H9 (cell line): ENCODE measurements at regions not wholly inside any gene's neighbourhood (a gene's known extent, or its start where the extent isn't known, plus 50 kb on each side); places are given as distances from the start of the nearest gene placed in this dataset.

ENCODE experiments used
- DNase-seq: peaks from one replicate; pipeline ENCODE4 v3.0.0-alpha.2; 2017
- H2AFZ ChIP-seq: one replicate; pipeline ENCODE4 v1.6.1; 2013; ENCODE audit warnings: mild to moderate bottlenecking, low read length, control low read depth, moderate library complexity
- H2AK5ac ChIP-seq: 2 replicates; pipeline ENCODE4 v1.6.1; 2013; ENCODE audit warnings: low read length, control low read depth, mixed read lengths; ENCODE audit not compliant: insufficient read length
- H2BK120ac ChIP-seq: one replicate; pipeline ENCODE4 v1.6.1; 2013; ENCODE audit warnings: low read depth, mild to moderate bottlenecking, low read length, control low read depth, inconsistent platforms; ENCODE audit not compliant: poor library complexity, severe bottlenecking
- H2BK12ac ChIP-seq: 2 replicates; pipeline ENCODE4 v1.6.1; 2013; ENCODE audit warnings: low read length, control low read depth, mixed read lengths, low read depth; ENCODE audit not compliant: insufficient read length
- H2BK15ac ChIP-seq: 2 replicates; pipeline ENCODE4 v1.6.1; 2013; ENCODE audit warnings: low read depth, low read length, control low read depth
- H2BK20ac ChIP-seq: one replicate; pipeline ENCODE4 v1.6.1; 2013; ENCODE audit warnings: low read depth, mild to moderate bottlenecking, low read length, control low read depth, inconsistent platforms; ENCODE audit not compliant: poor library complexity, severe bottlenecking
- H2BK5ac ChIP-seq: 2 replicates; pipeline ENCODE4 v1.6.1; 2013; ENCODE audit warnings: low read length, control low read depth, mixed read lengths; ENCODE audit not compliant: insufficient read length
- H3K14ac ChIP-seq: 2 replicates; pipeline ENCODE4 v1.6.1; 2013; ENCODE audit warnings: low read length, control low read depth; ENCODE audit not compliant: insufficient read depth
- H3K18ac ChIP-seq: 2 replicates; pipeline ENCODE4 v1.6.1; 2013; ENCODE audit warnings: low read depth, mild to moderate bottlenecking, mixed read lengths, low read length, control low read depth; ENCODE audit not compliant: insufficient read length
- H3K23ac ChIP-seq: 2 replicates; pipeline ENCODE4 v1.6.1; 2013; ENCODE audit warnings: low read length, control low read depth, mixed read lengths, low read depth; ENCODE audit not compliant: insufficient read length
- H3K23me2 ChIP-seq: 2 replicates; pipeline ENCODE4 v1.6.1; 2013; ENCODE audit warnings: low read depth, mild to moderate bottlenecking, mixed read lengths, low read length, control low read depth; ENCODE audit not compliant: insufficient read length, poor library complexity, severe bottlenecking
- H3K27ac ChIP-seq: 2 replicates; pipeline ENCODE4 v1.5.1; 2013; ENCODE audit warnings: low read length, control low read depth, mixed read lengths, low read depth; ENCODE audit not compliant: insufficient read length
- H3K27me3 ChIP-seq: 2 replicates; pipeline ENCODE4 v1.6.1; 2013; ENCODE audit warnings: low read length, control low read depth, inconsistent platforms; ENCODE audit not compliant: insufficient read depth
- H3K4ac ChIP-seq: 2 replicates; pipeline ENCODE4 v1.6.1; 2013; ENCODE audit warnings: low read depth, mild to moderate bottlenecking, control low read depth, inconsistent platforms, low read length, moderate library complexity
- H3K4me1 ChIP-seq: 2 replicates; pipeline ENCODE4 v1.6.1; 2013; ENCODE audit warnings: low read length, control low read depth, inconsistent platforms; ENCODE audit not compliant: insufficient read depth
- H3K4me2 ChIP-seq: 2 replicates; pipeline ENCODE4 v1.6.1; 2013; ENCODE audit warnings: low read length, control low read depth, mixed read lengths; ENCODE audit not compliant: insufficient read length, insufficient read depth
- H3K56ac ChIP-seq: 2 replicates; pipeline ENCODE4 v1.6.1; 2013; ENCODE audit warnings: low read depth, mild to moderate bottlenecking, mixed read lengths, low read length, control low read depth; ENCODE audit not compliant: insufficient read length
- H3K79me1 ChIP-seq: 2 replicates; pipeline ENCODE4 v1.6.1; 2013; ENCODE audit warnings: low read depth, mild to moderate bottlenecking, moderate library complexity, low read length, control low read depth, inconsistent platforms; ENCODE audit not compliant: insufficient read depth, poor library complexity, severe bottlenecking
- H3K79me2 ChIP-seq: 2 replicates; pipeline ENCODE4 v1.6.1; 2013; ENCODE audit warnings: low read length, control low read depth, inconsistent platforms; ENCODE audit not compliant: insufficient read depth
- H3K9ac ChIP-seq: 2 replicates; pipeline ENCODE4 v1.6.1; 2013; ENCODE audit warnings: low read length, control low read depth, mixed read lengths; ENCODE audit not compliant: insufficient read length; ENCODE audit errors: extremely low read depth
- H3K9me3 ChIP-seq: one replicate; pipeline ENCODE4 v1.6.1; 2013; ENCODE audit warnings: low read depth, low read length, inconsistent platforms; ENCODE audit not compliant: control insufficient read depth
- H3T11ph ChIP-seq: one replicate; pipeline ENCODE4 v1.6.1; 2013; ENCODE audit warnings: mild to moderate bottlenecking, low read length, control low read depth, inconsistent platforms
- H4K20me1 ChIP-seq: one replicate; pipeline ENCODE4 v1.6.1; 2013; ENCODE audit not compliant: control insufficient read depth, insufficient read length, insufficient read depth
- H4K5ac ChIP-seq: 2 replicates; pipeline ENCODE4 v1.6.1; 2013; ENCODE audit warnings: low read depth, mild to moderate bottlenecking, mixed read lengths, low read length, control low read depth; ENCODE audit not compliant: insufficient read length
- H4K8ac ChIP-seq: replicated peaks from 2 replicates; pipeline ENCODE4 v1.6.1; 2013; ENCODE audit warnings: low read length, control low read depth, mixed read lengths, low read depth; ENCODE audit not compliant: insufficient read length
- H4K91ac ChIP-seq: 2 replicates; pipeline ENCODE4 v1.6.1; 2013; ENCODE audit warnings: low read depth, mild to moderate bottlenecking, moderate library complexity, mixed read lengths, low read length, control low read depth; ENCODE audit not compliant: insufficient read length
- H3K27ac Mint-ChIP-seq, 3 experiments: 2 replicates in 2 of 3; 3 replicates in 1 of 3; pipeline ENCODE4 v1.8.0; 2020 to 2021; ENCODE audit warnings: mixed read lengths in 3 of 3, mild to moderate bottlenecking in 1 of 3, moderate library complexity in 1 of 3
- H3K27me3 Mint-ChIP-seq: 2 replicates; pipeline ENCODE4 v1.8.0; 2021; ENCODE audit warnings: low read depth, mild to moderate bottlenecking, moderate library complexity, mixed read lengths
- H3K36me3 Mint-ChIP-seq, 3 experiments: 2 replicates in 2 of 3; 3 replicates in 1 of 3; pipeline ENCODE4 v1.8.0; 2020 to 2021; ENCODE audit warnings: low read depth in 3 of 3, mixed read lengths in 3 of 3; ENCODE audit not compliant: insufficient read depth in 1 of 3
- H3K4me1 Mint-ChIP-seq, 2 experiments: 2 replicates each; pipeline ENCODE4 v1.8.0; 2020; ENCODE audit warnings: mixed read lengths in 2 of 2
- H3K4me3 Mint-ChIP-seq, 2 experiments: 2 replicates in 1 of 2; 3 replicates in 1 of 2; pipeline ENCODE4 v1.8.0; 2020 to 2021; ENCODE audit warnings: mild to moderate bottlenecking in 2 of 2, mixed read lengths in 2 of 2, moderate library complexity in 1 of 2
- H3K9me3 Mint-ChIP-seq, 2 experiments: 2 replicates in 1 of 2; 3 replicates in 1 of 2; pipeline ENCODE4 v1.8.0; 2020; ENCODE audit warnings: mild to moderate bottlenecking in 2 of 2, mixed read lengths in 2 of 2, moderate library complexity in 1 of 2
- CTCF ChIP-seq: fragments of 200-600 bp; sonication (generic); conservative IDR thresholded peaks from 3 replicates; pipeline ENCODE4 v1.8.0; 2021; ENCODE audit warnings: antibody characterized with exemption, mild to moderate bottlenecking
- WGBS: extraction: QIAGEN DNeasy Blood & Tissue Kit; methylation state at CpG from one replicate; pipeline ENCODE4 v1.1.7; 2013; ENCODE audit warnings: missing lambda C conversion rate, low lambda C conversion rate, mixed read lengths; ENCODE audit not compliant: insufficient read length; ENCODE audit errors: extremely low coverage; 5-methylcytosine and 5-hydroxymethylcytosine counted together

- no peaks in the 10 kb centered on the region for H3K23me2 ChIP-seq
- no peak overlapping the region for H3K4me2 ChIP-seq
- H3K79me2 ChIP-seq, result no peaks in the 10 kb centered on the region
- H3K18ac ChIP-seq, result no peak overlapping the region
- no peaks in the 10 kb centered on the region; the same call in 1 of the 2 replicates for H3K4me1 ChIP-seq
- H2BK20ac ChIP-seq, result no peak overlapping the region
- no peak overlapping the region for H3K4ac ChIP-seq
- H2AFZ ChIP-seq, result no peak overlapping the region
- no peak for DNase-seq
- TF ChIP-seq CTCF, result no peak
- peaks cover 27% of the 10 kb centered on the region for H3K9me3 ChIP-seq
- H4K5ac ChIP-seq, result no peak overlapping the region
- H3K79me1 ChIP-seq, result no peaks in the 10 kb centered on the region
- no peak overlapping the region for H3K23ac ChIP-seq
- no peak overlapping the region for H3K27ac Mint-ChIP-seq
- no peaks in the 10 kb centered on the region for H4K20me1 ChIP-seq
- H3K27me3 ChIP-seq, result no peaks in the 10 kb centered on the region
- peaks cover 20 to 57% (median 29%) of the 10 kb centered on the region in 3 experiments for H3K36me3 Mint-ChIP-seq
- no peak overlapping the region for H2BK120ac ChIP-seq
- H3K9ac ChIP-seq, result no peak overlapping the region
- H2AK5ac ChIP-seq, result no peak overlapping the region
- H2BK15ac ChIP-seq, result no peak overlapping the region
- H4K8ac ChIP-seq, result no peak overlapping the region
- no peak overlapping the region for H3K14ac ChIP-seq
- H3K27ac ChIP-seq, result no peak overlapping the region
- no peak overlapping the region for H2BK12ac ChIP-seq
- H4K91ac ChIP-seq, result no peak overlapping the region
- peaks cover 1% of the 10 kb centered on the region; the same call in 1 of the 2 replicates for H3K27me3 Mint-ChIP-seq
- peaks cover 22 to 23% of the 10 kb centered on the region in 2 experiments for H3K4me1 Mint-ChIP-seq
- peaks cover 52 to 55% of the 10 kb centered on the region in 2 experiments for H3K9me3 Mint-ChIP-seq
- no peak overlapping the region for H3K4me3 Mint-ChIP-seq
- no peak overlapping the region for H3T11ph ChIP-seq
- H3K56ac ChIP-seq, result no peak overlapping the region
- no CpG with 5 or more reads among the region's 1 CpG for WGBS
- H2BK5ac ChIP-seq, result no peak overlapping the region
These were observed 124.8 kb downstream of the TPBG start for GRCh38 chr6:82488403-82488802.
